ENCODE measurements at regions not wholly inside any gene's neighbourhood (a gene's known extent, or its start where the extent isn't known, plus 50 kb on each side); places are given as distances from the start of the nearest gene placed in this dataset.

GRCh38 chr18:6601241-6601640 lies 128.3 kb upstream of the ARHGAP28 start:
- H2AFZ ChIP-seq (ENCODE audit: low read depth) = no peak overlapping the region
- H3K27me3 ChIP-seq (ENCODE audit: insufficient read depth, low read depth) = no peaks in the 10 kb centered on the region
- H3K27ac ChIP-seq = no peak overlapping the region
- no peak overlapping the region for H3K9ac ChIP-seq
- H3K36me3 ChIP-seq (ENCODE audit: insufficient read depth) = no peaks in the 10 kb centered on the region
- no peak overlapping the region for H3K4me2 ChIP-seq
- TF ChIP-seq CTCF (conservative IDR thresholded peaks at IDR 0.05; ENCODE audit: low read depth, low read length) = no peak
- no peak overlapping the region for H3K4me3 ChIP-seq (IDR thresholded peaks at IDR 0.05; ENCODE audit: insufficient read depth, low read depth, low read length)
- H3K4me1 ChIP-seq (ENCODE audit: low read depth, poor library complexity, severe bottlenecking) = no peaks in the 10 kb centered on the region
- no peaks in the 10 kb centered on the region for H4K20me1 ChIP-seq (ENCODE audit: insufficient read depth)
- no peaks in the 10 kb centered on the region for H3K79me2 ChIP-seq (ENCODE audit: insufficient read depth, low read depth)

- H2AFZ ChIP-seq (ENCODE audit: low read depth) = no peak overlapping the region
- H3K4me1 ChIP-seq (ENCODE audit: low read depth, poor library complexity, severe bottlenecking) = no peaks in the 10 kb centered on the region
- no peak for TF ChIP-seq CTCF (conservative IDR thresholded peaks at IDR 0.05; ENCODE audit: low read depth, low read length)
- H3K36me3 ChIP-seq (ENCODE audit: insufficient read depth) = no peaks in the 10 kb centered on the region
- H3K27me3 ChIP-seq (ENCODE audit: insufficient read depth, low read depth) = no peaks in the 10 kb centered on the region
- no peak overlapping the region for H3K9ac ChIP-seq
- no peaks in the 10 kb centered on the region for H4K20me1 ChIP-seq (ENCODE audit: insufficient read depth)
- H3K4me3 ChIP-seq (IDR thresholded peaks at IDR 0.05; ENCODE audit: insufficient read depth, low read depth, low read length) = no peak overlapping the region
- H3K4me2 ChIP-seq = no peak overlapping the region
- no peak overlapping the region for H3K27ac ChIP-seq
- H3K79me2 ChIP-seq (ENCODE audit: insufficient read depth, low read depth) = no peaks in the 10 kb centered on the region
These were observed 127.2 kb upstream of the ARHGAP28 start for GRCh38 chr18:6602365-6602764.

GRCh38 chr18:6604573-6604941 lies 125.0 kb upstream of the ARHGAP28 start:
- H3K4me2 ChIP-seq = no peak overlapping the region
- H2AFZ ChIP-seq (ENCODE audit: low read depth) = no peak overlapping the region
- H3K27ac ChIP-seq = no peak overlapping the region
- no peak overlapping the region for H3K4me3 ChIP-seq (IDR thresholded peaks at IDR 0.05; ENCODE audit: insufficient read depth, low read depth, low read length)
- H3K9ac ChIP-seq = no peak overlapping the region
- no peaks in the 10 kb centered on the region for H3K27me3 ChIP-seq (ENCODE audit: insufficient read depth, low read depth)
- no peaks in the 10 kb centered on the region for H3K79me2 ChIP-seq (ENCODE audit: insufficient read depth, low read depth)
- no peak for TF ChIP-seq CTCF (conservative IDR thresholded peaks at IDR 0.05; ENCODE audit: low read depth, low read length)
- H3K36me3 ChIP-seq (ENCODE audit: insufficient read depth) = no peaks in the 10 kb centered on the region
- no peaks in the 10 kb centered on the region for H4K20me1 ChIP-seq (ENCODE audit: insufficient read depth)
- no peaks in the 10 kb centered on the region for H3K4me1 ChIP-seq (ENCODE audit: low read depth, poor library complexity, severe bottlenecking)

- H3K36me3 ChIP-seq (ENCODE audit: insufficient read depth) = no peaks in the 10 kb centered on the region
- no peaks in the 10 kb centered on the region for H3K27me3 ChIP-seq (ENCODE audit: insufficient read depth, low read depth)
- H3K4me2 ChIP-seq = no peak overlapping the region
- no peaks in the 10 kb centered on the region for H3K4me1 ChIP-seq (ENCODE audit: low read depth, poor library complexity, severe bottlenecking)
- H3K4me3 ChIP-seq (IDR thresholded peaks at IDR 0.05; ENCODE audit: insufficient read depth, low read depth, low read length) = no peak overlapping the region
- no peaks in the 10 kb centered on the region for H4K20me1 ChIP-seq (ENCODE audit: insufficient read depth)
- no peak overlapping the region for H3K9ac ChIP-seq
- no peak for TF ChIP-seq CTCF (conservative IDR thresholded peaks at IDR 0.05; ENCODE audit: low read depth, low read length)
- H3K79me2 ChIP-seq (ENCODE audit: insufficient read depth, low read depth) = no peaks in the 10 kb centered on the region
- no peak overlapping the region for H3K27ac ChIP-seq
- H2AFZ ChIP-seq (ENCODE audit: low read depth) = no peak overlapping the region
These were observed 124.2 kb upstream of the ARHGAP28 start for GRCh38 chr18:6605115-6605869.

Measured in KMS-11 (cell line).